ENCODE measurements at regions not wholly inside any gene's neighbourhood (a gene's known extent, or its start where the extent isn't known, plus 50 kb on each side); places are given as distances from the start of the nearest gene placed in this dataset.

DNA sequence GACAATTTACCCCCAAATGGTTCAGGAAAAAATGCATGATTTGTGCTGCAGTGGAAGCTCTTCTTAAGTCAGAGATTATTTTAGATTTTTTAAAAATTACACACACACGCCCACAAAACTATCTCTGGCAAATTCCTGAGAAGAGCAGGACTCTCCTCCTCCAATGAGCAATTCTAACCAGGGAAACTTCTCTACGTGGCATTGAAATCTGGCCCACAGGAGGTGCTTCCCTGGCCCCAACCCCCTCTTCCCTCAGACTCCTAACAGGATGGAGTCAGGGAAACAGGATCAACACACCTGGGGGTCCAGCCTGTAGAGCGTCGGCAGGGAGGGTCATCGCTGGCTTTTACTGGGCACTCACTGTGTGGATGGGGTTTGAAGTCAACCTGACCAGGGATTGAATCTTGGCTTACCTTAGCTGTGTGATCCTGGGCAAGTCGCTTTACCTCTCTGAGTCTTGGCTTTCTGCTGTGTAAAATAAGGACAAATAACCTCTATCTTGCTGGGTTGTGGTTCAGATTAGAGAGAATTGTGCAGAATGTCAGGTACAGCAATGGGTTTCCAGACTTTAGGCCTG is 65.4 kb upstream of the ASAP2 start:
- TF ChIP-seq, protein P1, sequence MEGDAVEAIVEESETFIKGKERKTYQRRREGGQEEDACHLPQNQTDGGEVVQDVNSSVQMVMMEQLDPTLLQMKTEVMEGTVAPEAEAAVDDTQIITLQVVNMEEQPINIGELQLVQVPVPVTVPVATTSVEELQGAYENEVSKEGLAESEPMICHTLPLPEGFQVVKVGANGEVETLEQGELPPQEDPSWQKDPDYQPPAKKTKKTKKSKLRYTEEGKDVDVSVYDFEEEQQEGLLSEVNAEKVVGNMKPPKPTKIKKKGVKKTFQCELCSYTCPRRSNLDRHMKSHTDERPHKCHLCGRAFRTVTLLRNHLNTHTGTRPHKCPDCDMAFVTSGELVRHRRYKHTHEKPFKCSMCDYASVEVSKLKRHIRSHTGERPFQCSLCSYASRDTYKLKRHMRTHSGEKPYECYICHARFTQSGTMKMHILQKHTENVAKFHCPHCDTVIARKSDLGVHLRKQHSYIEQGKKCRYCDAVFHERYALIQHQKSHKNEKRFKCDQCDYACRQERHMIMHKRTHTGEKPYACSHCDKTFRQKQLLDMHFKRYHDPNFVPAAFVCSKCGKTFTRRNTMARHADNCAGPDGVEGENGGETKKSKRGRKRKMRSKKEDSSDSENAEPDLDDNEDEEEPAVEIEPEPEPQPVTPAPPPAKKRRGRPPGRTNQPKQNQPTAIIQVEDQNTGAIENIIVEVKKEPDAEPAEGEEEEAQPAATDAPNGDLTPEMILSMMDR (IDR thresholded peaks at IDR 0.05): no peak
- Histone ChIP-seq H3K4me1 (peaks cover 22% of the 10 kb centered on the region), H3K9me3 (no peaks in the 10 kb centered on the region), H3K36me3 (no peaks in the 10 kb centered on the region), H3K4me3 (no peak overlapping the region), H3K27ac (no peak overlapping the region), H3K27me3 (ENCODE audit: low read depth) (no peaks in the 10 kb centered on the region)
- ATAC-seq (no peak), DNase-seq (no peak)
- intact Hi-C loops (cut with DNase I): no loop called here

DNA sequence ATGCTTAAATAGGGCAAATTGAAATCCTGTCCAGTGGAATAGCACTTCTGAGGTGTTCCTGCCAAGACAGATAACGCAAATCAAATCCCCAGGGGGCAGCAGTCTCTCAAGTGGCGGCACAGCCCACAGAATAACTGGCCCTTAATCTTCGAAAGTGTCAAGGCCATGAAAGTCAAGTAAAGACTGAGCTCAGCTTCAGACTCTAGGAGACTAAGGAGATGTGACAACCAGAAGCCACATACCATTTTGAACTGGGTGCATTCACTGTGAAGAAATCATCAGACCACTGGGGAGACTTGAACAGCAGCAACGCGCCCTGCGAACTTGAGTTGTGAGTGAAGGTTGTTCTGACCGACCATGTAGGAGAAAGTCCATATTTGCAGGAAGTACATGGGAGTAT is 66.0 kb upstream of the ASAP2 start:
- Histone ChIP-seq H3K9me3 (no peaks in the 10 kb centered on the region), H3K27ac (no peak overlapping the region), H3K36me3 (no peaks in the 10 kb centered on the region), H3K4me1 (peaks cover 22% of the 10 kb centered on the region), H3K27me3 (ENCODE audit: low read depth) (no peaks in the 10 kb centered on the region), H3K4me3 (no peak overlapping the region)
- TF ChIP-seq, protein P1 (IDR thresholded peaks at IDR 0.05): no peak
- intact Hi-C loops (cut with DNase I): no loop called here
- ATAC-seq: no peak
- no peak for DNase-seq

DNA sequence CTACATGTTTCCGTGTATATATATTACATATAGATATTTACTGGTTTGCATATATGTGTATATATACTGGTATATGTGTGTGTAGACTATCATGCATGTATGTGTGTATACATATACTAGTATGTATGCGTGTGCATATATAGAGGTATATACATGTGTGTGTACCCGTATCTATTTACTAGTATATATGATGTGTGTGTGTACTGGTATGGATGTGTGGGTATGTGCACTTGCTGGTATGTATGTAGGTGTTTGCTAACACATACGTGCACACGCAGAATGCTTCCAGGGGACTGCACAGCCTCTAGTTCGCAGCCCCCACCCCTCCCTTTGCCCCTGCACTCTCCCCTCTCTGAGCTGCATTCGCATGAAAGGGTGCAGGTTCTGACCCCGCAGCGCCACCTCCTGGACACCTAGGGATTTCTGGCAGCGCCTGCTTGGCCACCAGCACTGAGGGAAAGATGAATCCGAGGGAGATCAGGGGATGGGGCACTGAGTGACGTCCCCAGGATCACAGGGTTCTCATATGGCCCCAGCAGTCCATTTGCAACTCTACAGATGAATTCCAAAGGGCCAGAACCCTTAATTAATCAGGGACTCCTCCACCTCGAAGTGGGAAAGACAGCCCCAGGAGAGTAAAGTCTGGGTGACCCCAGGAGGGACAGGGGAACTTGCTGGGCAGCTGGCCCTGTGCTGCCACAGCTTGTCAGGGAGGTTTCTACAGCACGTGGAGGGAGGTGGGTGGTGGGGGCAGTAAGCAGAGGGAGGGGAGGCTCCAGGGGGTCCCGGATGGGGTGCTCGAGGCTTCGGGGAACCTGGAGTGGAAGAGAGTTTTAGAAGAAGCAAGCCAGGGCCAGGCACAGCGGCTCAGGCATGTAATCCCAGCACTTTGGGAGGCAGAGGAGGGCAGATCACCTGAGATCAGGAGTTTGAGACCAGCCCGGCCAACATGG is 66.8 kb upstream of the ASAP2 start:
- no peaks in the 10 kb centered on the region for H3K9me3 ChIP-seq
- H3K4me1 ChIP-seq: peaks cover 16% of the 10 kb centered on the region
- H3K27me3 ChIP-seq (ENCODE audit: low read depth): no peaks in the 10 kb centered on the region
- peak; percentile 84 for DNase-seq
- ATAC-seq: peak; percentile 49 to 59
- TF ChIP-seq, protein P1 (IDR thresholded peaks at IDR 0.05): peak; percentile 79
- no peak overlapping the region for H3K4me3 ChIP-seq
- no peaks in the 10 kb centered on the region for H3K36me3 ChIP-seq
- H3K27ac ChIP-seq: no peak overlapping the region
- intact Hi-C loops (cut with DNase I): no loop called here

DNA sequence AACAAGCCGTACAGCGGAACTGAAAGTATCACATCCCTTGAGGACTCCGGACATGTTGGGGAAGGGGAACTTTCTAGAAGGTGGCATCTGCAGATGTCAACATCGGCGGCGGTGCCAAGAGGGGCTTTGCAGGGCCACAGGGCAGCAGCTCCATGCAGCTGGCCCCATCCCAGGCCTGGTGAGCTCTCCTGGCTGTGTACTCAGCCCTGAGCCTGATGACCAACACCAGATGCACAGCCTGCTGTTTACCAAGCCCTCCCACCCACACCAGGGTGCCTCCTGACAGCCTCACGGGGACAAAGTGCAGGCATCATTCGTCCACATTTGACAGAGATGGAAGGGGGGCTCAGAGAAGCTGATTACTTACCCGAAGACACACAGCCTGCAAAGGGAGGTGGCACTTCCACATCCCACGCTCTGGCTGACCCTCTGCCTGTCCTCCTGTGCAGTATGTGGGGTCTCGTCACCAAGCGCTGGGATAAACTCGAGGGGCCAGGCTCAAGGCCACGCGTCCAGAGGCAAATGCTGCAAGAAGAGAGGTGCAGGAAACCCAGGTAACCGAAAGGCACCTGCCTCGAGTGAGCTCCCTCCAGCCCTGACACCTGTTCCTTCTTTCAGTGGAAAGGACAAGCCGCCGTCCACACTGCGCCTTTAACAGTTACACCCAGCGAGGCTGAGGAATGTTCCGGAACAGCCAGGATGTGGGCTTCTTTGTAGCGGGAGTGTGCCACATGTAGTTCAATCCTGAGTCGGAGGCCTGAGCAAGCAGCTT is 69.0 kb upstream of the ASAP2 start:
- H3K27me3 ChIP-seq (ENCODE audit: low read depth): no peaks in the 10 kb centered on the region
- no peak for DNase-seq
- H3K27ac ChIP-seq: no peak overlapping the region
- H3K36me3 ChIP-seq: no peaks in the 10 kb centered on the region
- H3K4me3 ChIP-seq: no peak overlapping the region
- no peaks in the 10 kb centered on the region for H3K9me3 ChIP-seq
- intact Hi-C loops (cut with DNase I): no loop called here
- H3K4me1 ChIP-seq: peaks cover 4% of the 10 kb centered on the region
- no peak for ATAC-seq
- TF ChIP-seq, protein P1 (IDR thresholded peaks at IDR 0.05): no peak

DNA sequence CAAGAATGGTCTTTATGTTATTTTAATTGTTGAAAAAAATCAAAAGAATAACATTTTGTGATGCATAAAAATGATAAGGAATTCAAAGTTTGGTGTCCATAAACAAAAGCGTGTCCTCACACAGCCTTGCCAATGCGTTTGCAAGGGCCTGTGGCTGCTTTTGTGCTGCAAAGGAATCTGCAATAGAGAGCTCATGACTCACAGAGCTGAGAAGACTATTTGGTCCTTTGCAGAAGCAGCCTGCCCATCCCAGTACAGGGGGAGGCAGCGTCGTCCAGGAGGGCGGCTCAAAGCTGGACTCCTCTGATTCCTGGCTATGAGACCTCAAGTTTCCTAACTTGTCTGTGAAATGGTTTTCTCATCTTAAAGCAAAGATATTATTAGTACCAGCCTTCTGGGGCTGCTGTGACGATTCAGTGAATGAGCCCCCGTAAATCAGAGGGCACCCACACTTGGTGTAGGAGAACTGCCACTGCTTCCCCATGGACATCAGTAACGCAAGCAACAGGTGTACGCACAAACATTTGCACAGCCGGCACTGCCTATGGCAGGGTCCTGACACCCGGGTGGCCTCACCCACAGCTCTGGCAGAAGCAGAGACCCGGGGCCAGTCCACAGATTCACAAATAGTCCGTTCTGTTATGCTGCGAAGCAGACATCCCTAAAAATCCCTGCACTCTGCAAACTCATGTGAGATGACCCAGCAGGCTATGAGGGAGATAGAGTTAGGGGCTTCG is 70.6 kb upstream of the ASAP2 start:
- Histone ChIP-seq H3K27ac (no peak overlapping the region), H3K4me3 (no peak overlapping the region), H3K36me3 (no peaks in the 10 kb centered on the region), H3K4me1 (no peaks in the 10 kb centered on the region), H3K27me3 (ENCODE audit: low read depth) (no peaks in the 10 kb centered on the region), H3K9me3 (no peaks in the 10 kb centered on the region)
- intact Hi-C loops (cut with DNase I): no loop called here
- ATAC-seq (no peak), DNase-seq (no peak)
- TF ChIP-seq, protein P1 (IDR thresholded peaks at IDR 0.05): no peak

Data from lower lobe of right lung (tissue), 2 donors.